SK-N-SH (cell line): ENCODE measurements at regions not wholly inside any gene's neighbourhood (a gene's known extent, or its start where the extent isn't known, plus 50 kb on each side); places are given as distances from the start of the nearest gene placed in this dataset.

ENCODE experiments used
- CTCF ChIA-PET: fragments of 300-600, 350-600 bp; formaldehyde crosslinking; extraction: SDS; loops from one replicate; lab custom pipeline; 2021; lab: Yijun Ruan, JAX
- POLR2A ChIA-PET: fragments of 350-600 bp; sonication (Branson Sonifier 250); formaldehyde crosslinking; extraction: SDS; loops from one replicate; lab custom pipeline; 2020; ENCODE audit warnings: antibody characterized with exemption, inconsistent platforms; lab: Yijun Ruan, JAX
- DNase-seq: peaks from one replicate; pipeline ENCODE4 v3.0.0; 2012
- H2AFZ ChIP-seq: fragments of 200-600 bp; sonication (generic); 2 replicates; pipeline ENCODE4 v1.8.1; 2016; ENCODE audit warnings: antibody characterized with exemption, mild to moderate bottlenecking, low read depth
- H3F3A ChIP-seq: fragments of 200-600 bp; sonication (generic); replicated peaks from 2 replicates; pipeline ENCODE3; 2016; ENCODE audit warnings: antibody characterized with exemption, mild to moderate bottlenecking; ENCODE audit not compliant: insufficient read depth
- H3K27ac ChIP-seq, 2 experiments: fragments of 200-500 bp in 1 of 2; fragments of 200-600 bp in 1 of 2; sonication (Bioruptor generic) in 1 of 2; sonication (generic), shearing (Covaris generic) in 1 of 2; 2 replicates each; pipeline versions ENCODE4 v1.5.1 to v1.6.1; 2014 to 2016; ENCODE audit warnings: low read depth in 2 of 2, inconsistent platforms in 1 of 2, low read length in 1 of 2, mild to moderate bottlenecking in 1 of 2, mixed read lengths in 1 of 2
- H3K27me3 ChIP-seq: fragments of 200-600 bp; sonication (generic), shearing (Covaris generic); 2 replicates; pipeline ENCODE4 v1.6.1; 2016; ENCODE audit warnings: mixed run types; ENCODE audit not compliant: insufficient read depth
- H3K36me3 ChIP-seq, 2 experiments: fragments of 200-500 bp in 1 of 2; fragments of 200-600 bp in 1 of 2; sonication (Bioruptor generic) in 1 of 2; sonication (generic) in 1 of 2; replicated peaks in 1 of 2; 2 replicates each; pipeline versions ENCODE3 to v1.5.1; 2014 to 2016; ENCODE audit warnings: low read length in 1 of 2, mild to moderate bottlenecking in 1 of 2; ENCODE audit not compliant: insufficient read depth in 2 of 2, control insufficient read depth in 1 of 2
- H3K4me1 ChIP-seq, 2 experiments: fragments of 200-500 bp in 1 of 2; fragments of 200-600 bp in 1 of 2; sonication (Bioruptor generic) in 1 of 2; sonication (generic), shearing (Covaris generic) in 1 of 2; 2 replicates each; pipeline versions ENCODE4 v1.5.1 to v1.6.1; 2014 to 2016; ENCODE audit warnings: low read depth in 1 of 2, low read length in 1 of 2, mixed run types in 1 of 2; ENCODE audit not compliant: insufficient read depth in 2 of 2, control insufficient read depth in 1 of 2
- H3K4me2 ChIP-seq: fragments of 200-600 bp; sonication (generic), shearing (Covaris generic); 2 replicates; pipeline ENCODE4 v1.6.1; 2017; ENCODE audit warnings: mixed run types
- H3K4me3 ChIP-seq, 2 experiments: fragments of 200-500 bp in 1 of 2; fragments of 200-600 bp in 1 of 2; sonication (Bioruptor generic) in 1 of 2; sonication (generic), shearing (Covaris generic) in 1 of 2; 2 replicates each; pipeline versions ENCODE4 v1.5.1 to v1.8.1; 2014 to 2016; ENCODE audit warnings: low read depth in 2 of 2, inconsistent platforms in 1 of 2, low read length in 1 of 2, mild to moderate bottlenecking in 1 of 2, mixed read lengths in 1 of 2, moderate library complexity in 1 of 2
- H3K79me2 ChIP-seq: fragments of 200-600 bp; sonication (generic); 2 replicates; pipeline ENCODE4 v1.8.1; 2017; ENCODE audit warnings: mild to moderate bottlenecking; ENCODE audit not compliant: insufficient read depth
- H3K9ac ChIP-seq: fragments of 200-600 bp; sonication (generic); 2 replicates; pipeline ENCODE4 v1.6.1; 2017; ENCODE audit warnings: mixed run types
- H3K9me2 ChIP-seq: fragments of 200-600 bp; sonication (generic); 2 replicates; pipeline ENCODE4 v1.6.1; 2017; ENCODE audit warnings: mixed run types
- H3K9me3 ChIP-seq: fragments of 200-600 bp; sonication (generic); 2 replicates; pipeline ENCODE4 v1.6.1; 2017; ENCODE audit warnings: mixed run types, mild to moderate bottlenecking, moderate library complexity
- H4K20me1 ChIP-seq: fragments of 200-600 bp; sonication (generic); 2 replicates; pipeline ENCODE4 v1.6.1; 2017; ENCODE audit warnings: mild to moderate bottlenecking, mixed run types; ENCODE audit not compliant: insufficient read depth
- FOSL2 ChIP-seq: IDR thresholded peaks from 2 replicates; pipeline ENCODE4 v1.4.0; 2012; ENCODE audit warnings: low read depth, mild to moderate bottlenecking, moderate library complexity, borderline replicate concordance
- FOXJ3 ChIP-seq: sonication (generic); formaldehyde crosslinking; IDR thresholded peaks from 2 replicates; pipeline ENCODE4 v1.5.1; 2020; ENCODE audit warnings: mild to moderate bottlenecking, missing genetic modification reagents
- FOXM1 ChIP-seq: IDR thresholded peaks from 2 replicates; pipeline ENCODE4 v1.4.0; 2012; ENCODE audit warnings: low read depth, mild to moderate bottlenecking
- GATA2 ChIP-seq: sonication (generic); formaldehyde crosslinking; IDR thresholded peaks from 2 replicates; pipeline ENCODE4 v1.5.0; 2020; ENCODE audit warnings: mild to moderate bottlenecking, missing genetic modification reagents
- MXI1 ChIP-seq: IDR thresholded peaks from 2 replicates; pipeline ENCODE4 v1.6.1; 2012; ENCODE audit warnings: mild to moderate bottlenecking, low read depth, low read length, improper control_type of control experiment
- NFIC ChIP-seq: IDR thresholded peaks from 2 replicates; pipeline ENCODE4 v1.4.0; 2012; ENCODE audit warnings: borderline replicate concordance
- NRF1 ChIP-seq: IDR thresholded peaks from 2 replicates; pipeline ENCODE4 v1.6.1; 2012; ENCODE audit warnings: low read depth, mild to moderate bottlenecking, low read length
- POLR2AphosphoS5 ChIP-seq: IDR thresholded peaks from 2 replicates; pipeline ENCODE4 v1.6.1; 2012; ENCODE audit warnings: low read depth, low read length
- RAD21 ChIP-seq: IDR thresholded peaks from 2 replicates; pipeline ENCODE4 v1.6.1; 2012; ENCODE audit warnings: mild to moderate bottlenecking, low read length
- RFX5 ChIP-seq: IDR thresholded peaks from 2 replicates; pipeline ENCODE4 v1.6.1; 2012; ENCODE audit warnings: mild to moderate bottlenecking, improper control_type of control experiment, low read length
- RXRA ChIP-seq: IDR thresholded peaks from 2 replicates; pipeline ENCODE4 v1.4.0; 2012; ENCODE audit warnings: low read depth, mild to moderate bottlenecking, borderline replicate concordance
- SIN3A ChIP-seq: IDR thresholded peaks from 2 replicates; pipeline ENCODE4 v1.6.1; 2012; ENCODE audit warnings: low read depth, mild to moderate bottlenecking, low read length, moderate library complexity, borderline replicate concordance
- SMC3 ChIP-seq: IDR thresholded peaks from 2 replicates; pipeline ENCODE4 v1.6.1; 2012; ENCODE audit warnings: low read depth, low read length, improper control_type of control experiment
- TAF1 ChIP-seq: IDR thresholded peaks from 2 replicates; pipeline ENCODE4 v1.6.1; 2012; ENCODE audit warnings: low read depth, mild to moderate bottlenecking, low read length, moderate library complexity, borderline replicate concordance
- TEAD4 ChIP-seq: IDR thresholded peaks from 2 replicates; pipeline ENCODE4 v1.4.0; 2012; ENCODE audit warnings: mild to moderate bottlenecking, borderline replicate concordance; ENCODE audit not compliant: insufficient read depth
- WGBS: methylation state at CpG from one replicate; pipeline ENCODE4 v1.1.6; 2017; ENCODE audit warnings: low lambda C conversion rate; 5-methylcytosine and 5-hydroxymethylcytosine counted together
- TF ChIP-seq, protein P1 (sequence below): IDR thresholded peaks from 2 replicates; pipeline ENCODE4 v1.4.0; 2012; ENCODE audit warnings: low read depth
- TF ChIP-seq, protein P2 (sequence below): IDR thresholded peaks from 2 replicates; pipeline ENCODE4 v1.4.0; 2012; ENCODE audit warnings: low read depth, borderline replicate concordance
- TF ChIP-seq, protein P3 (sequence below): IDR thresholded peaks from 2 replicates; pipeline ENCODE4 v1.4.0; 2012; ENCODE audit warnings: low read depth, borderline replicate concordance
- TF ChIP-seq, protein P4 (sequence below): IDR thresholded peaks from 2 replicates; pipeline ENCODE4 v1.6.1; 2012; ENCODE audit warnings: mild to moderate bottlenecking, low read depth, low read length, moderate library complexity
- TF ChIP-seq, protein P5 (sequence below): fragments of 150-350 bp; IDR thresholded peaks from 2 replicates; pipeline ENCODE4 v1.6.1; 2017; ENCODE audit warnings: antibody characterized with exemption, low read length, low read depth, borderline replicate concordance

DNA sequence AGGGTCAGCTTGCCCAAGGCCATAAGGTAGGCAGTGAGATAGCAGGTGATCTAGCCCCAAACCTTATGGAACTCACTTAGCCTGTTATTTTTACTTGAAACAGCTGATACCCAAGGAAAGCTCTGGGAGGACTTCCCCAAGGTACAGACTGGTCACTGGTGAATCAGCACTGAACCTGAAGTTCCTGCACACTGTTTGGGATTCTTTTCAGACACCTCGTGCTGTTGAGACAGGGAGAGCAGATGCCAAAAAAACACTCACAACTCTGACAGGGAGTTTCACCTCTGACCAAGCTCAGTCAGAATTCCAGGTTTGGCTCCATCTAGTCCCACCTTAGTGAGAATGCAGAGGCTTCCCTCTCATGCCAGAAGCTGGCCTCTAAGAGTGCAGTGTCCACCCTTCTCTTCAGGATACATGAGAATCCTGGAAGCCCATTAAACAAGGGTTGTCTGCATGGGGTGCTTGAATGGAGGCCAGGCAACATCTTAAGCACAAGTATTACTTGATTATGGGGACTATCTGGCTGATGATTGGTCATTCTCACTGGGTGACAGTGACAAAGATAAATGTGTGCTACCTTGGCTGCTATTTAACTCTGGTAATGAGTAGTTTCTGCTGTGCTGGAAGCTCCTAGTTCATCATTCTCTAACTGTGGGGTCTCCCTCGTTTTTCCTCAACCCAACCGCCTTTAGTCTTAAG lies 122.8 kb upstream of the SLIT3 start:
- Histone ChIP-seq H3K9me3 (no peaks in the 10 kb centered on the region), H3K4me1 (no peaks in the 10 kb centered on the region; a peak in 2 of 4 replicates), H3F3A (no peaks in the 10 kb centered on the region), H3K9ac (no peak overlapping the region), H2AFZ (no peak overlapping the region), H3K27me3 (no peaks in the 10 kb centered on the region), H3K4me2 (no peak overlapping the region), H3K79me2 (no peaks in the 10 kb centered on the region), H3K4me3 (no peak overlapping the region), H3K36me3 (no peaks in the 10 kb centered on the region), H4K20me1 (no peaks in the 10 kb centered on the region), H3K27ac (no peak overlapping the region), H3K9me2 (no peaks in the 10 kb centered on the region)
- ChIA-PET CTCF (interaction anchor here (0.8 to 2.0 kb wide), 3 partner anchors 8 to 48 kb away, joined by 3 to 5 read pairs (median 3); no protein-coding TSS in a partner anchor), POLR2A (interaction anchor here (0.5 kb wide), 1 partner anchor 12 kb away, joined by 3 read pairs; no protein-coding TSS in a partner anchor)
- no peak for DNase-seq
- no peak for TF ChIP-seq MXI1
- no peak for TF ChIP-seq POLR2AphosphoS5
- no peak for TF ChIP-seq RXRA
- TF ChIP-seq, protein P1, sequence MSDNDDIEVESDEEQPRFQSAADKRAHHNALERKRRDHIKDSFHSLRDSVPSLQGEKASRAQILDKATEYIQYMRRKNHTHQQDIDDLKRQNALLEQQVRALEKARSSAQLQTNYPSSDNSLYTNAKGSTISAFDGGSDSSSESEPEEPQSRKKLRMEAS: no peak
- TF ChIP-seq RFX5: no peak
- no peak for TF ChIP-seq SMC3
- TF ChIP-seq FOXM1: no peak
- TF ChIP-seq GATA2 (CRISPR knock-in tag): no peak
- no peak for TF ChIP-seq TAF1
- TF ChIP-seq, protein P2, sequence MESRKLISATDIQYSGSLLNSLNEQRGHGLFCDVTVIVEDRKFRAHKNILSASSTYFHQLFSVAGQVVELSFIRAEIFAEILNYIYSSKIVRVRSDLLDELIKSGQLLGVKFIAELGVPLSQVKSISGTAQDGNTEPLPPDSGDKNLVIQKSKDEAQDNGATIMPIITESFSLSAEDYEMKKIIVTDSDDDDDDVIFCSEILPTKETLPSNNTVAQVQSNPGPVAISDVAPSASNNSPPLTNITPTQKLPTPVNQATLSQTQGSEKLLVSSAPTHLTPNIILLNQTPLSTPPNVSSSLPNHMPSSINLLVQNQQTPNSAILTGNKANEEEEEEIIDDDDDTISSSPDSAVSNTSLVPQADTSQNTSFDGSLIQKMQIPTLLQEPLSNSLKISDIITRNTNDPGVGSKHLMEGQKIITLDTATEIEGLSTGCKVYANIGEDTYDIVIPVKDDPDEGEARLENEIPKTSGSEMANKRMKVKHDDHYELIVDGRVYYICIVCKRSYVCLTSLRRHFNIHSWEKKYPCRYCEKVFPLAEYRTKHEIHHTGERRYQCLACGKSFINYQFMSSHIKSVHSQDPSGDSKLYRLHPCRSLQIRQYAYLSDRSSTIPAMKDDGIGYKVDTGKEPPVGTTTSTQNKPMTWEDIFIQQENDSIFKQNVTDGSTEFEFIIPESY: no peak
- no peak for TF ChIP-seq TEAD4
- TF ChIP-seq FOSL2: no peak
- no peak for TF ChIP-seq SIN3A
- TF ChIP-seq, protein P3, sequence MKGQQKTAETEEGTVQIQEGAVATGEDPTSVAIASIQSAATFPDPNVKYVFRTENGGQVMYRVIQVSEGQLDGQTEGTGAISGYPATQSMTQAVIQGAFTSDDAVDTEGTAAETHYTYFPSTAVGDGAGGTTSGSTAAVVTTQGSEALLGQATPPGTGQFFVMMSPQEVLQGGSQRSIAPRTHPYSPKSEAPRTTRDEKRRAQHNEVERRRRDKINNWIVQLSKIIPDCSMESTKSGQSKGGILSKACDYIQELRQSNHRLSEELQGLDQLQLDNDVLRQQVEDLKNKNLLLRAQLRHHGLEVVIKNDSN: no peak
- no peak for TF ChIP-seq NFIC
- TF ChIP-seq, protein P4, sequence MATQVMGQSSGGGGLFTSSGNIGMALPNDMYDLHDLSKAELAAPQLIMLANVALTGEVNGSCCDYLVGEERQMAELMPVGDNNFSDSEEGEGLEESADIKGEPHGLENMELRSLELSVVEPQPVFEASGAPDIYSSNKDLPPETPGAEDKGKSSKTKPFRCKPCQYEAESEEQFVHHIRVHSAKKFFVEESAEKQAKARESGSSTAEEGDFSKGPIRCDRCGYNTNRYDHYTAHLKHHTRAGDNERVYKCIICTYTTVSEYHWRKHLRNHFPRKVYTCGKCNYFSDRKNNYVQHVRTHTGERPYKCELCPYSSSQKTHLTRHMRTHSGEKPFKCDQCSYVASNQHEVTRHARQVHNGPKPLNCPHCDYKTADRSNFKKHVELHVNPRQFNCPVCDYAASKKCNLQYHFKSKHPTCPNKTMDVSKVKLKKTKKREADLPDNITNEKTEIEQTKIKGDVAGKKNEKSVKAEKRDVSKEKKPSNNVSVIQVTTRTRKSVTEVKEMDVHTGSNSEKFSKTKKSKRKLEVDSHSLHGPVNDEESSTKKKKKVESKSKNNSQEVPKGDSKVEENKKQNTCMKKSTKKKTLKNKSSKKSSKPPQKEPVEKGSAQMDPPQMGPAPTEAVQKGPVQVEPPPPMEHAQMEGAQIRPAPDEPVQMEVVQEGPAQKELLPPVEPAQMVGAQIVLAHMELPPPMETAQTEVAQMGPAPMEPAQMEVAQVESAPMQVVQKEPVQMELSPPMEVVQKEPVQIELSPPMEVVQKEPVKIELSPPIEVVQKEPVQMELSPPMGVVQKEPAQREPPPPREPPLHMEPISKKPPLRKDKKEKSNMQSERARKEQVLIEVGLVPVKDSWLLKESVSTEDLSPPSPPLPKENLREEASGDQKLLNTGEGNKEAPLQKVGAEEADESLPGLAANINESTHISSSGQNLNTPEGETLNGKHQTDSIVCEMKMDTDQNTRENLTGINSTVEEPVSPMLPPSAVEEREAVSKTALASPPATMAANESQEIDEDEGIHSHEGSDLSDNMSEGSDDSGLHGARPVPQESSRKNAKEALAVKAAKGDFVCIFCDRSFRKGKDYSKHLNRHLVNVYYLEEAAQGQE: no peak
- TF ChIP-seq, protein P5, sequence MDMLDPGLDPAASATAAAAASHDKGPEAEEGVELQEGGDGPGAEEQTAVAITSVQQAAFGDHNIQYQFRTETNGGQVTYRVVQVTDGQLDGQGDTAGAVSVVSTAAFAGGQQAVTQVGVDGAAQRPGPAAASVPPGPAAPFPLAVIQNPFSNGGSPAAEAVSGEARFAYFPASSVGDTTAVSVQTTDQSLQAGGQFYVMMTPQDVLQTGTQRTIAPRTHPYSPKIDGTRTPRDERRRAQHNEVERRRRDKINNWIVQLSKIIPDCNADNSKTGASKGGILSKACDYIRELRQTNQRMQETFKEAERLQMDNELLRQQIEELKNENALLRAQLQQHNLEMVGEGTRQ: no peak
- TF ChIP-seq FOXJ3 (CRISPR knock-in tag): no peak
- no peak for TF ChIP-seq NRF1
- no peak for TF ChIP-seq RAD21
- 80% methylated on average over 3 of the region's 3 CpGs for WGBS
